ENCODE measurements at regions not wholly inside any gene's neighbourhood (a gene's known extent, or its start where the extent isn't known, plus 50 kb on each side); places are given as distances from the start of the nearest gene placed in this dataset.

- DNase-seq = no peak
Measured at GRCh38 chr13:97134364-97135095, 87.6 kb upstream of the MBNL2 start.

DNA sequence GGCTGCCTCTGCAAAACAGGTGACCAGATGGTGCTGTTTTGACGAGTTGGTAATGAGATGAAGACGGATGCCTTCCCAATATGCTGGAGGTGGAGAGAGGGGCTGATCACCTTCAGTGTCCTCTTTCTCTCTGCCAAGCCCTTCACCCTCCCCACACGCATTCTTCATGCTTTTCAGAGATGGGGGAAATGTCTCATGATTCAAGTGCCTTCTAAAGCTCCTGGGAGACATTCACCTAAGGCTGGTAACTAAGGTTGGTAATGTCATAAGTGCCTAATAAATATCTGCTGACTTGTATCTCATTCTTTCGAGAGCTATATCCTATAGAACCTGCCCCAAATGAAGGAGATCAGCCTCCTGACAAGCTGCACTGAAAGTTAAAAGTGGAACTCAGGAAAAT lies 86.2 kb upstream of the MBNL2 start:
- DNase-seq = no peak

DNA sequence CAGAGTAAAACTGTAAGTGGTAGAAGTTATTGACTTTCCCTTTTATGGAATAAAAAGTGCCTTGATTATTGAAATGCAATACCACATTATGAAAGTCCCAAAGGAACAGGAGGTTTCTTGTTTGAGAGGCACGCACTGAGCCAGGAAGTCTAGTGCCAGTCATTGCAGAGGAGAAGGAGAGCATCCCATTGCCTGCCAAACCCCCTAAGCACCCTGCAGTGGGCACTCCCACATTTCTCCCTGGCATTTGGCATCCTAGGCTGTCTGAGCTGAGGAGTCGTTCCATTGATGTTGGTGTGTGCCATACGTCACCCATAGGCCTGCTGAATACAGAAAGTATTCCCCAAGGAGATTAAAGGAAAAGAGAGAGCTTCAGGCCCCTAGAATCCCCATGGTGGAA lies 85.7 kb upstream of the MBNL2 start:
- DNase-seq = no peak

- DNase-seq = no peak
Measured at GRCh38 chr13:97139691-97140090, 82.4 kb upstream of the MBNL2 start.

DNA sequence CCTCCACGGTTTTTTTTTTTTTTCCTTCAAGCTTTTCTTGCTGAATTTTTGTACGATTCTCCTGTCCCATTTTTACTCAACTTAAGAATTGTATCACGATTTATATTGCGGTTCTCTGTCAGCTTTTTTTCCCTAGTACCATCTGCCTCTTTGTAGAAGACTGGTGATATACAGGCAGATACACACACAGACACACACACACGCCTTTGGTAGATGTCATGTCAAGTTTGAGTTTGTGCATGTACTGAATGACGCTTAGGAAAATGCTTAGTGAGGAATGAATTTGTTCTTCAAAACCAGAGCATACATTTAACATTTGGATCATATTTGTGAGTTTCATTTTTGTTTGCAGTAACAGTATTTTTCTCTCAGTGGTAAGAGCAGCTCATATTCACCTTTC lies 82.0 kb upstream of the MBNL2 start:
- no peak for DNase-seq

DNA sequence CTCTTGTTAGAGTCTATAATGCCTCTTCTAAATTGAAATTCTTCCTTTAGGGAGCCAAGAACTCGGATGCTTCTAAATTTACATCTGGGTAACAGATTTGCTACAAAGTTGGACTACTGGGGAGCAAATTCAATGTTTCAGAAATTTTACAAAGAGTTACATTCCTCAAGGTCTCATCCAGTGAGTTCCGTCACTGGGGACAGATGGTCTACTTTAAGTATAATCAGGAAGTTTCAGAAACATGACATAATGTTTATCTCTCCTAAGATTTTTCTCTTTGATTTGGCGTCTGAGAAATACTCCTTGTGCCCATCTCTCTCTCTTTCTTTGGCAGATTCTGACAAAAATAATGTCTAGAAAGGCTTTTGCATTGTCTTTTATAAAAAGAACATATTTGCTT lies 81.5 kb upstream of the MBNL2 start:
- no peak for DNase-seq

DNA sequence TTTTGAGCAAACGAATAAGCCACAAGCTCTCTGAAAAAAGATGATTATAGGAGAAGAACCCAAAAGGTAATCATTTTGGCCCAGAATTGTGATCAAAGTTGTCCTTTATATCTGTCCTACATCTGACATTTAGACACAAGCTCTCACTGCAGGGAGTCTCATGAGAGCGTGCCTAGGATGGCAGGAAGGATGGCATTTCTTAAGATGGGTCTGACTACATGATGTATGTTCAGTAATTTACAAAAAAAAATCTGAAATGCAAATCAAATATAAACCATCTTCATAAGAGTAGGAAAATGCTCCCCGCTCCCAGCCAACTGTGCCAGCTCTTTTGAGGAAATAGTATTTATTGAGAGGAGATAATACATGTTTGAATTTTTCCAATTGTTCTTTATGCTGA lies 81.0 kb upstream of the MBNL2 start:
- DNase-seq = no peak

- DNase-seq = peak in 24 of 56 donors; percentile 3 to 62 (median 22)
Measured at GRCh38 chr13:97141564-97142005, 80.5 kb upstream of the MBNL2 start.

DNA sequence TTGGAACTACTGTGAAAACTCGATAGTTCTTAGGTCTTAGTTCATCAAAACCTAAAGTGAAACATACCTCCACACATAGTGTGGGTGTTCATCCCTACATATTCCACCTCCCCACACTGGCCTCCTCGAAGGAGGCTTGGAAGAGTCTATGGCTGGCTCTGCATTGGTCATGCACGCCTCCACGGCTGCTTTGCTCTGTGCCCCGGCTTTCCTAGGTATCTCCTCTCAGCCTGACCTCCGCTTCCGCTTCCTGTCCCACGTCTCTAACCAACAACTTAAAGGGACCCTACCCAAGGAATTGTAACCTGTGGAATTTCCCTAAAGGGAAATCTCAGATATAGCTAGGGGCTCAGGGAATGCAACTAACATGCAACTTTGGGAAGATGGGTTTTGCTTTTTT lies 79.7 kb upstream of the MBNL2 start:
- DNase-seq = peak in 1 of 56 donors; percentile 6

- no peak for DNase-seq
Measured at GRCh38 chr13:97145057-97145456, 77.1 kb upstream of the MBNL2 start.

GRCh38 chr13:97148894-97149293 lies 73.2 kb upstream of the MBNL2 start:
- DNase-seq = no peak

GRCh38 chr13:97160421-97160820 lies 61.7 kb upstream of the MBNL2 start:
- DNase-seq = no peak

DNA sequence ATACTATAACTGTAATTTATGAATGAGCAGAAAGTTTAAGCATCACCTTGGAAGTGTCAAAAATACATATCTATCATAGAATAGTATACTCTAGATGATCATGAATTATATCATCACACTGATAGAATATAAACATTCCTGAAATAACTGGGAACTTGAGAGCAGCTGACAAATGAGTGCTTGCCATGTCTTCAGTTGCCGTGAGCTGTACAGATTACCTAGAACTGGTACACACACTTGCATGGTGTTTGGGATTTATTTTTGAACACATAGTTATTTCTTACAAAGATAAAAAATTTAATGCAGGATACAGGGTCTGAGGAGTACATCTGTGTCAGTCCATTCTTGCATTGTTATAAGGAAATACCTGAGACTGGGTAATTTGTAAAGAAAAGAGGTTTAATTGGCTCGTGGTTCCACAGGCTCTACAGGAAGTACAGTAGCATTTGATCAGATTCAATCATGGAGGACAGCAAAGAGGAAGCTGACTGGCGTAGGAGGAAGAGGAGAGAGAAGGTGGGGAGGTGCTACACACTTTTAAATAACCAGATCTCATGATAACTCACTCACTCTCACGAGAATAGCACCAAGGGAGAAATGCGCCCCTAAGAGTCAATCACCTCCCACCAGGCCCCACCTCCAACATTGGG lies 60.4 kb upstream of the MBNL2 start:
- no peak for DNase-seq

DNA sequence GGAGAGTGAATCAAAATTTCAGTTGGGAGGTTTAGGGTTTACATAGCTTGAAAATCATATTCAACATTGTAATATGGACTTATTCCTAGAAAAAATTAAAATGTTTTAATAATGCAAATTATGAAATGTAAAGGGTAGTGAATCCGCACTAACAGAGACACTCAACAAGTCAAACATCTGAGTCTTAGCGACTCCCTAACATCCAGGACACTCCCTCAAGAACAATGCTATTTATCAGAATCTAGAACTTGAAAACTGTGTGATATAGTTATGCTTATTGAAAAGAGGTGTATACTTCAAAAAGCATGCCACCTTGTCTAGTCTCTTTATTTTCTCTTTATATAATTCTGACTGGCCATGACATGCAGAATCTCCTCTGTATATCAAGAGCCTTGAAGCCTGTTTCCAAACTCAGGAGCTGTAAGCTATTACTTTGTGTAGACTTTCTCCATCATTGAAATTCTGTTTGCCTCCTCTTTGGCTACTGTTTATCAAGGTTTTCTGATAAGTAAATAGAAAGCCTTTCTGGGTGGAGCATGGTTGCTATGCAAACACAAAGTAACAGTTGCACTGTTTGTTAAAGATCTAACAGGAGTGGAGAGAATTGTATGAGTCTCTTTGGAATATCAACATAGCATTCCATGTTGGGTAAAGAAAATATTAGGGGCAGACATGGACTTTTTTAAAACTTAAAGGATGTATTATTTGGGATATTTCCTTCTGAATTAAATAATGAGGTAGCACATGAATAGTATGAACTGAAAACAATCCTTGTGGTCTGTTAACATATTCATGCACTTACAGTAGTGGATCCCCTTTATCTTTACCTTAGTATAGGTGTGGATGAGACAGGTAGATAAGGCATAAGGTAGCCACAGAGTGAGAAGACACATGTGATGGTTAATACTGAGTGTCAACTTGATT lies 56.4 kb upstream of the MBNL2 start:
- DNase-seq = no peak

GRCh38 chr13:97171136-97171535 lies 51.0 kb upstream of the MBNL2 start:
- DNase-seq = no peak

Measured in amygdala (tissue), 56 donors.